PC-9 (cell line): ENCODE measurements at regions not wholly inside any gene's neighbourhood (a gene's known extent, or its start where the extent isn't known, plus 50 kb on each side); places are given as distances from the start of the nearest gene placed in this dataset.

Source experiments
- BruUV-seq: library from RNA; stranded (reverse); fragments of 400-500 nt; replicated peaks from 2 replicates; lab custom pipeline; 2021; lab: Mats Ljungman, UMichigan
- CTCF ChIA-PET: fragments of 300-600 bp; sonication (Branson Sonifier 250); formaldehyde crosslinking; loops from one replicate; lab custom pipeline; 2022; ENCODE audit warnings: antibody characterized with exemption; lab: Charles Lee
- POLR2A ChIA-PET: fragments of 300-600 bp; sonication (Branson Sonifier 250); formaldehyde crosslinking; loops from one replicate; lab custom pipeline; 2022; ENCODE audit warnings: antibody characterized with exemption; ENCODE audit not compliant: unreplicated experiment; lab: Charles Lee
- DNase-seq, 2 experiments: peaks; one replicate each; pipeline versions ENCODE4 v3.0.0 to v3.0.0-alpha.2; 2015 to 2022; ENCODE audit warnings: mixed read lengths in 1 of 2
- H2AFZ ChIP-seq: fragments of 200-600 bp; sonication (generic); 2 replicates; pipeline ENCODE4 v1.8.1; 2017; ENCODE audit warnings: antibody characterized with exemption
- H3F3A ChIP-seq: fragments of 200-600 bp; sonication (generic); 2 replicates; pipeline ENCODE4 v1.8.1; 2017; ENCODE audit warnings: antibody characterized with exemption, mild to moderate bottlenecking, low read depth; ENCODE audit not compliant: insufficient read depth
- H3K27ac ChIP-seq: fragments of 200-600 bp; sonication (generic); 2 replicates; pipeline ENCODE4 v1.6.1; 2016; ENCODE audit warnings: mixed run types
- H3K27me3 ChIP-seq: fragments of 200-600 bp; sonication (generic); 2 replicates; pipeline ENCODE4 v1.6.1; 2016; ENCODE audit warnings: low read depth, mixed run types; ENCODE audit not compliant: insufficient read depth
- H3K36me3 ChIP-seq: fragments of 200-600 bp; sonication (generic); 2 replicates; pipeline ENCODE4 v1.6.1; 2016; ENCODE audit warnings: low read depth, mixed run types
- H3K4me1 ChIP-seq: fragments of 200-600 bp; sonication (generic); replicated peaks from 2 replicates; pipeline ENCODE4 v1.6.1; 2016; ENCODE audit warnings: mixed run types; ENCODE audit not compliant: insufficient read depth
- H3K4me2 ChIP-seq: fragments of 200-600 bp; sonication (generic); 2 replicates; pipeline ENCODE4 v1.6.1; 2017; ENCODE audit warnings: mixed run types
- H3K4me3 ChIP-seq: fragments of 200-600 bp; sonication (generic); 2 replicates; pipeline ENCODE4 v1.6.1; 2016; ENCODE audit warnings: mixed run types
- H3K79me2 ChIP-seq: fragments of 200-600 bp; sonication (generic); 2 replicates; pipeline ENCODE4 v1.6.1; 2017; ENCODE audit warnings: low read depth, mixed run types
- H3K9me2 ChIP-seq: fragments of 200-600 bp; sonication (generic); 2 replicates; pipeline ENCODE4 v1.8.1; 2017; ENCODE audit warnings: mild to moderate bottlenecking; ENCODE audit not compliant: insufficient read depth
- H3K9me3 ChIP-seq: fragments of 200-600 bp; sonication (generic); 2 replicates; pipeline ENCODE4 v1.8.1; 2016; ENCODE audit warnings: low read depth; ENCODE audit not compliant: insufficient read depth
- H4K20me1 ChIP-seq: fragments of 200-600 bp; sonication (generic); 2 replicates; pipeline ENCODE4 v1.8.1; 2017; ENCODE audit not compliant: insufficient read depth
- CTCF ChIP-seq: fragments of 200-600 bp; sonication (generic); conservative IDR thresholded peaks from 2 replicates; pipeline ENCODE4 v1.6.1; 2017; ENCODE audit warnings: mixed run types, antibody characterized with exemption, mild to moderate bottlenecking, moderate library complexity
- EZH2 ChIP-seq: fragments of 200-600 bp; sonication (generic); IDR thresholded peaks from 2 replicates; pipeline ENCODE4 v1.8.0; 2017; ENCODE audit warnings: antibody characterized with exemption, low read depth
- intact Hi-C: fragments of 100-400 bp; cut with micrococcal nuclease; formaldehyde crosslinking; loops from one replicate; pipeline ENCODE4 v1.10.0; 2022; ENCODE audit not compliant: unreplicated experiment

- no peaks in the 10 kb centered on the region for H3K9me3 ChIP-seq
- no peaks in the 10 kb centered on the region for H4K20me1 ChIP-seq
- no peaks in the 10 kb centered on the region for H3K27me3 ChIP-seq
- no peak overlapping the region for H3K4me3 ChIP-seq
- H3F3A ChIP-seq = no peaks in the 10 kb centered on the region
- no peak for DNase-seq
- H3K9me2 ChIP-seq = no peaks in the 10 kb centered on the region
- no TSS peak for BruUV-seq
- H3K4me1 ChIP-seq = no peaks in the 10 kb centered on the region
- H3K79me2 ChIP-seq = no peaks in the 10 kb centered on the region
- no peak overlapping the region for H2AFZ ChIP-seq
- CTCF ChIA-PET = no interaction called here
- TF ChIP-seq EZH2 (no peak), CTCF (no peak)
- POLR2A ChIA-PET = no interaction called here
- no peak overlapping the region for H3K4me2 ChIP-seq
- intact Hi-C loops = no loop called here
- H3K36me3 ChIP-seq = no peaks in the 10 kb centered on the region
- H3K27ac ChIP-seq = no peak overlapping the region
Measured at GRCh38 chr4:155001251-155001650, 207.2 kb upstream of the NPY2R start.

GRCh38 chr4:155005395-155006090 is 202.9 kb upstream of the NPY2R start:
- no peak overlapping the region for H2AFZ ChIP-seq
- H3K79me2 ChIP-seq = no peaks in the 10 kb centered on the region
- no peaks in the 10 kb centered on the region for H3K9me2 ChIP-seq
- no peak overlapping the region for H3K27ac ChIP-seq
- H3K36me3 ChIP-seq = no peaks in the 10 kb centered on the region
- H3K9me3 ChIP-seq = no peaks in the 10 kb centered on the region
- DNase-seq = no peak
- no peaks in the 10 kb centered on the region for H3K4me1 ChIP-seq
- no peaks in the 10 kb centered on the region for H3K27me3 ChIP-seq
- no peak overlapping the region for H3K4me2 ChIP-seq
- no peak for TF ChIP-seq CTCF
- no peak overlapping the region for H3K4me3 ChIP-seq
- no peaks in the 10 kb centered on the region for H3F3A ChIP-seq
- intact Hi-C loops = no loop called here
- CTCF ChIA-PET = no interaction called here
- no TSS peak for BruUV-seq
- no peaks in the 10 kb centered on the region for H4K20me1 ChIP-seq
- POLR2A ChIA-PET = no interaction called here

GRCh38 chr4:155007660-155008176 is 200.7 kb upstream of the NPY2R start:
- Histone ChIP-seq H2AFZ (no peak overlapping the region), H3K27me3 (no peaks in the 10 kb centered on the region), H3K4me2 (no peak overlapping the region), H3K79me2 (no peaks in the 10 kb centered on the region), H3K9me2 (no peaks in the 10 kb centered on the region), H3F3A (no peaks in the 10 kb centered on the region), H4K20me1 (no peaks in the 10 kb centered on the region), H3K27ac (no peak overlapping the region), H3K9me3 (no peaks in the 10 kb centered on the region), H3K36me3 (no peaks in the 10 kb centered on the region), H3K4me1 (no peaks in the 10 kb centered on the region), H3K4me3 (no peak overlapping the region)
- intact Hi-C loops = no loop called here
- no peak for DNase-seq
- CTCF ChIA-PET = no interaction called here
- no TSS peak for BruUV-seq
- no peak for TF ChIP-seq CTCF
- TF ChIP-seq EZH2 = no peak
- POLR2A ChIA-PET = no interaction called here
